ENCODE measurements at regions not wholly inside any gene's neighbourhood (a gene's known extent, or its start where the extent isn't known, plus 50 kb on each side); places are given as distances from the start of the nearest gene placed in this dataset.

DNA sequence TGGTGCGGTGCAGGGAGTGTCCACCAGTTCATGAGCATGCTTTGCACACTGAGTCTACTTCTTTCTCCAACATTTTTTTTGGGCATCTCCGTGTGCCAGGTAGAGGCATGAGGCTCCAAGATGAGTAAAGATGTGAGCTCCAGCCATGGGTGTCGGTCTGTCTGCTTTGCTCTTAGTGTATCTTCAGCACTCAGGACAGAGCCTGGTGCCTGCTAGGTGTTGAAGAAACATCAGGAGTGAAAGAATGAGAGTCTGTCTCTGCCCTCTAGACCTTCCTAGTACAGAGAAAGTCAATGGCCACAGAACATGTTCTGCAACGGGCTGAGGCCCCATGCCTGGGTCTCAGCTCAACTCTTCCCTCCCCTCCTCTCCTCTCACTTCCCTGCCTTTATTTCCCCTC is 486.5 kb downstream of the TBC1D22A start:
- TF ChIP-seq, protein P1, sequence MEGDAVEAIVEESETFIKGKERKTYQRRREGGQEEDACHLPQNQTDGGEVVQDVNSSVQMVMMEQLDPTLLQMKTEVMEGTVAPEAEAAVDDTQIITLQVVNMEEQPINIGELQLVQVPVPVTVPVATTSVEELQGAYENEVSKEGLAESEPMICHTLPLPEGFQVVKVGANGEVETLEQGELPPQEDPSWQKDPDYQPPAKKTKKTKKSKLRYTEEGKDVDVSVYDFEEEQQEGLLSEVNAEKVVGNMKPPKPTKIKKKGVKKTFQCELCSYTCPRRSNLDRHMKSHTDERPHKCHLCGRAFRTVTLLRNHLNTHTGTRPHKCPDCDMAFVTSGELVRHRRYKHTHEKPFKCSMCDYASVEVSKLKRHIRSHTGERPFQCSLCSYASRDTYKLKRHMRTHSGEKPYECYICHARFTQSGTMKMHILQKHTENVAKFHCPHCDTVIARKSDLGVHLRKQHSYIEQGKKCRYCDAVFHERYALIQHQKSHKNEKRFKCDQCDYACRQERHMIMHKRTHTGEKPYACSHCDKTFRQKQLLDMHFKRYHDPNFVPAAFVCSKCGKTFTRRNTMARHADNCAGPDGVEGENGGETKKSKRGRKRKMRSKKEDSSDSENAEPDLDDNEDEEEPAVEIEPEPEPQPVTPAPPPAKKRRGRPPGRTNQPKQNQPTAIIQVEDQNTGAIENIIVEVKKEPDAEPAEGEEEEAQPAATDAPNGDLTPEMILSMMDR (conservative IDR thresholded peaks at IDR 0.05; ENCODE audit: low read depth, low read length): no peak
- TF ChIP-seq POLR2A (IDR thresholded peaks at IDR 0.05; ENCODE audit: low read depth, low read length) (no peak), RFX5 (IDR thresholded peaks at IDR 0.05; ENCODE audit: low read depth, low read length) (no peak), CHD1 (IDR thresholded peaks at IDR 0.05; ENCODE audit: low read depth, low read length) (no peak)

Measured in IMR-90 (cell line).